Brain microvascular endothelial cell (primary cell): ENCODE measurements at regions not wholly inside any gene's neighbourhood (a gene's known extent, or its start where the extent isn't known, plus 50 kb on each side); places are given as distances from the start of the nearest gene placed in this dataset.

Experiments used
- DNase-seq: peaks from one replicate; pipeline ENCODE4 v3.0.0-alpha.2; 2020
- H3K27ac ChIP-seq: fragments of 250-450 bp; sonication (Bioruptor Pico); 2 replicates; pipeline ENCODE4 v1.5.1; 2020; ENCODE audit warnings: mild to moderate bottlenecking, moderate library complexity
- H3K27me3 ChIP-seq: fragments of 250-450 bp; sonication (Bioruptor Pico); replicated peaks from 2 replicates; pipeline ENCODE4 v1.5.1; 2020; ENCODE audit warnings: mild to moderate bottlenecking
- H3K36me3 ChIP-seq: fragments of 250-450 bp; sonication (Bioruptor Pico); replicated peaks from 2 replicates; pipeline ENCODE4 v1.5.1; 2020; ENCODE audit warnings: mild to moderate bottlenecking
- H3K4me3 ChIP-seq: 2 replicates; pipeline ENCODE4 v1.5.1; 2011; ENCODE audit warnings: low read depth, mild to moderate bottlenecking, control low read depth, low read length, moderate library complexity
- in situ Hi-C: cut with HindIII; loops from 2 replicates; pipeline ENCODE4 v1.10.0; 2017; ENCODE audit warnings: low sequenced_read_pairs, low pct_ligation_motif_present
- TF ChIP-seq, protein P1 (sequence below): IDR thresholded peaks from 2 replicates; pipeline ENCODE4 v1.5.1; 2011; ENCODE audit warnings: low read depth, mild to moderate bottlenecking, moderate library complexity, low read length, control low read depth, inconsistent platforms; ENCODE audit errors: missing control alignments

DNA sequence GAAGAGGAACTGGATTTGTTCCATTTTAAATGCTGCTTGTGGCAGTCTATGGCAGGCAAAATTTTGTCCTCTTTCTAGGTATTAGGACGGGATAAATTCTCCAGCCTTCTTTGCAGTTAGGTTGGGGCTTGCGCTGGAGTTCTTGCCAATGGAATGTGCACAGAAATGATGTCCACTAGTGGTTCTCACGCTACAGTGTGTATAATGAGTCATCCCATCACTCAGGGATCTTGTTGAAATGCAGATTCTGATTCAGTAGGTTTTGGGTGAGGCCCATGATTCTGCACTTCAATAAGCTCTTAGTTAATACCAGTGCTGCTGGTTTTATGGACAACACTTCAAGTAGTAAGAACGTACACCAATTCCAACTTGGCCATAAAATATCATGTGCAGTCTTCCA, 317.6 kb upstream of the KLF4 start:
- H3K36me3 ChIP-seq, result no peaks in the 10 kb centered on the region

DNA sequence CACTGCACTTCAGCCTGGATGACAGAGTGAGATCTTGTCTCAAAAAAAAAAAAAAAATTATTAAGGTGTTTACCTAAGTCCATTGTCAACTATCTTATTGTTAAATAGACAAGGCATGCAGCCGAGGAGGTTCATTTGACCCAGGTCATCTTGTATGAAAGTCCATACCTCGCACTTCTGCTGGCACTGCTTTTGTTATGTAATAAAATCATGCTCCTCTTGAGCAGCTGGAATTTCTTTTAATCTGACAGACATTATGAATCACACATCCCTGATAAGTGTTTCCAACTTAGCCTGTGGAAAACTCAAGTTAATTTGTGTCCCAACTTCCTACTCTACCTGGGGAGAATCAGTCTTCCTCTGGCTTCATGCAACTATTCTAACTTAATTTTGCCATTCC, 315.6 kb upstream of the KLF4 start:
- no peak for DNase-seq
- Histone ChIP-seq H3K4me3 (no peak overlapping the region), H3K36me3 (no peaks in the 10 kb centered on the region), H3K27me3 (no peaks in the 10 kb centered on the region), H3K27ac (no peak overlapping the region)
- in situ Hi-C loops, result no loop called here
- TF ChIP-seq, protein P1, sequence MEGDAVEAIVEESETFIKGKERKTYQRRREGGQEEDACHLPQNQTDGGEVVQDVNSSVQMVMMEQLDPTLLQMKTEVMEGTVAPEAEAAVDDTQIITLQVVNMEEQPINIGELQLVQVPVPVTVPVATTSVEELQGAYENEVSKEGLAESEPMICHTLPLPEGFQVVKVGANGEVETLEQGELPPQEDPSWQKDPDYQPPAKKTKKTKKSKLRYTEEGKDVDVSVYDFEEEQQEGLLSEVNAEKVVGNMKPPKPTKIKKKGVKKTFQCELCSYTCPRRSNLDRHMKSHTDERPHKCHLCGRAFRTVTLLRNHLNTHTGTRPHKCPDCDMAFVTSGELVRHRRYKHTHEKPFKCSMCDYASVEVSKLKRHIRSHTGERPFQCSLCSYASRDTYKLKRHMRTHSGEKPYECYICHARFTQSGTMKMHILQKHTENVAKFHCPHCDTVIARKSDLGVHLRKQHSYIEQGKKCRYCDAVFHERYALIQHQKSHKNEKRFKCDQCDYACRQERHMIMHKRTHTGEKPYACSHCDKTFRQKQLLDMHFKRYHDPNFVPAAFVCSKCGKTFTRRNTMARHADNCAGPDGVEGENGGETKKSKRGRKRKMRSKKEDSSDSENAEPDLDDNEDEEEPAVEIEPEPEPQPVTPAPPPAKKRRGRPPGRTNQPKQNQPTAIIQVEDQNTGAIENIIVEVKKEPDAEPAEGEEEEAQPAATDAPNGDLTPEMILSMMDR, result no peak

More for the DNA sequence above, 317.6 kb upstream of the KLF4 start:
- DNase-seq, result peak; percentile 53
- in situ Hi-C loops, result no loop called here
- H3K4me3 ChIP-seq, result no peak overlapping the region
- no peaks in the 10 kb centered on the region for H3K27me3 ChIP-seq
- TF ChIP-seq, protein P1, result no peak
- H3K27ac ChIP-seq, result no peak overlapping the region

DNA sequence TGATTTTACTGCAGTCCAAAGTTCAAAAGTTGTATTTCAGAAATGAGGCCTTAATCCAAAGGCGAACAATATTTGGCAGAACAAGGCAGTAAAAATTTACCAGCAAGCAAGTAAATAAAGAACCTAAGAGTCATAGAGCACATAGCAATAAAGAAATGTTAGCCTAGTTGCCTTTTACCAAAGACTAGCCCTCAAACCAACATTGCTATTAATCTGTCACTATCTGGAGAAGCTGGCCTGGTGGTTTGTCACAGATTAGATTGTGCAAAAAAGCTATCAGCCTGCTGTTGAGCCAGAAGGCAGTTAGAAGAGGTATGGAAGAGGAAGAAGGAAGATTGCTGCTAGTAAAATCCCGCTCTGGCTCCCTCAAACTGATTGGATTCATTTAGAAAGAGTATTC, 304.7 kb upstream of the KLF4 start:
- Histone ChIP-seq H3K4me3 (no peak overlapping the region), H3K27ac (no peak overlapping the region), H3K27me3 (no peaks in the 10 kb centered on the region), H3K36me3 (no peaks in the 10 kb centered on the region)
- no peak for DNase-seq
- TF ChIP-seq, protein P1, result no peak
- in situ Hi-C loops, result no loop called here

DNA sequence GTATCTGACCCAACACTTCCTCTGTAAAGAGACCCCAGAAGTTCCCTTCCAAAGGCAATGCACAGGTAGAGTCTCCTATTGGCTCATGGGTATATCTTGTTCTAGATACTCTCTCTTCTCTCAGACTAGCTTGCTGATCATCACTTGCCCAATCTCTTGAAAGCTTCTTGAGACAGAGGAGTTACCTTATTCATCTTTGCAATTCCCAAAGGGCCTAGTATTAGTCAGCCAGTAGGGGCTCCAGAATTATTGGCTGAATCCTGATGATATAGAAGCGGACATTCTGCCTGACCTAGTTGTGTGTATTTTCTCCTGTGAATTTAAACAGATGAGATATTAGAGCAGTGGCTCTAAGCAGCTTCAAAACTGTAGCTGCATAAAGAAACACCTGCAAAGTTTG, 304.0 kb upstream of the KLF4 start:
- TF ChIP-seq, protein P1, result no peak
- in situ Hi-C loops, result no loop called here
- H3K4me3 ChIP-seq, result no peak overlapping the region
- H3K27ac ChIP-seq, result no peak overlapping the region
- no peak for DNase-seq
- H3K27me3 ChIP-seq, result no peaks in the 10 kb centered on the region
- no peaks in the 10 kb centered on the region for H3K36me3 ChIP-seq

DNA sequence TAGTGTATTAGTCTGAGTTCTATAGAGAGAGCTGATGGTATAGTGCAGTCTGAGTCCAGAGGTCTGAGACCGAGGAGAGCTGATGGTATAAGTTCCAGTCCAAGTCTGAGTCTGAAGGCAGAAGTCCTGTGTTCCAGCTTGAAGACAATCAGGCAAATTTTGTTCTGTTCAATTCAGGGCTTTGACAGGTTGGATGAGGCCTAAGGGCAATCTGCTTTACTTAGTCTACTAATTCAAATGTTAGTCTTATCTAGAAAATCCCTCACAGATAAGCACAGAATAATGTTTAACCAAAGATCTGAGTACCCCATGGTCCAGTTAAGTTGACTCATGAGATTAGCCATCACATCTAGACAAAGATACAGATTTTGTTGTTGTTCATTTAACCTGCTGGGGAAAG, 303.0 kb upstream of the KLF4 start:
- no peak for DNase-seq
- H3K4me3 ChIP-seq, result no peak overlapping the region
- no peak overlapping the region for H3K27ac ChIP-seq
- no peaks in the 10 kb centered on the region for H3K27me3 ChIP-seq
- TF ChIP-seq, protein P1, result no peak
- in situ Hi-C loops, result no loop called here
- no peaks in the 10 kb centered on the region for H3K36me3 ChIP-seq

DNA sequence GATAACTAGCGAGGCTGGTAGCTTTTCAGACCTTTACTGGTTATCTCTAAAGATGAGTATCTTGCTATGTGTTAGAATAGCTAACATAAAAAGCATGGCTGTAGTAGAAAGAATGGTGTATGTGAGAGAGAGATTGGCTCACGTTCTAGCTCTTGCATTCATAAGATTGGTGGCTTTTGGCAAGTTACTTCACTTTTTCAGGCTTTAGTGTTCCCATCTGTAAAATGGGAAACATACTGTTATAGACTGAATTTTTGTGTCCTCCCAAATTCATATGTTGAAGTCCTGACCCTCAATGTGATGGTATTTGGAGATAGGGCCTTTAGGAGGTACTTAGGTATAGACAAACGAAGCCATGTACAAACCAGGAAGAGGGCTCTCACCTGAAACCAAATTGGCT, 302.4 kb upstream of the KLF4 start:
- no peak overlapping the region for H3K4me3 ChIP-seq
- H3K27me3 ChIP-seq, result no peaks in the 10 kb centered on the region
- H3K36me3 ChIP-seq, result no peaks in the 10 kb centered on the region
- DNase-seq, result no peak
- in situ Hi-C loops, result no loop called here
- TF ChIP-seq, protein P1, result no peak
- H3K27ac ChIP-seq, result no peak overlapping the region
